Endothelial cell of umbilical vein (primary cell): ENCODE measurements at regions not wholly inside any gene's neighbourhood (a gene's known extent, or its start where the extent isn't known, plus 50 kb on each side); places are given as distances from the start of the nearest gene placed in this dataset.

Experiments
- BruUV-seq: library from RNA; stranded (reverse); fragments of 400-500 nt; replicated peaks from 2 replicates; lab custom pipeline; 2021; lab: Mats Ljungman, UMichigan
- CTCF ChIA-PET: fragments of 300-600, 350-600 bp; sonication (Branson Sonifier 250); formaldehyde crosslinking; loops from one replicate; lab custom pipeline; 2021; ENCODE audit warnings: antibody characterized with exemption, inconsistent platforms; lab: Charles Lee
- POLR2A ChIA-PET: fragments of 300-600, 350-600 bp; sonication (Branson Sonifier 250); formaldehyde crosslinking; loops from one replicate; lab custom pipeline; 2021; ENCODE audit warnings: antibody characterized with exemption, inconsistent platforms; lab: Charles Lee
- DNase-seq: peaks from one replicate; pipeline ENCODE4 v3.0.0-alpha.2; 2011; ENCODE audit warnings: low read depth, low spot score
- FAIRE-seq: peaks from 2 replicates; lab custom pipeline; 2011; peaks lifted over from hg19 to GRCh38; lab: Jason Lieb, UNC
- H2AFZ ChIP-seq: 2 replicates; pipeline ENCODE4 v1.6.0; 2012; ENCODE audit warnings: low read depth, low read length, control low read depth, inconsistent platforms
- H3K27ac ChIP-seq: 2 replicates; pipeline ENCODE4 v1.5.1; 2011; ENCODE audit warnings: low read depth, mild to moderate bottlenecking, control low read depth, low read length, moderate library complexity; ENCODE audit not compliant: insufficient read depth
- H3K27me3 ChIP-seq, 2 experiments: 2 replicates each; pipeline versions ENCODE4 v1.6.0 to v1.6.1; 2011; ENCODE audit warnings: low read length in 2 of 2, mixed read lengths in 1 of 2; ENCODE audit not compliant: control insufficient read depth in 2 of 2, insufficient read depth in 2 of 2
- H3K36me3 ChIP-seq, 2 experiments: 2 replicates in 1 of 2; 3 replicates in 1 of 2; pipeline ENCODE4 v1.5.1; 2011; ENCODE audit warnings: low read length in 2 of 2, mild to moderate bottlenecking in 1 of 2, moderate library complexity in 1 of 2; ENCODE audit not compliant: control insufficient read depth in 2 of 2, insufficient read depth in 2 of 2; ENCODE audit errors: extremely low read depth in 1 of 2
- H3K4me1 ChIP-seq: 3 replicates; pipeline ENCODE4 v1.5.1; 2011; ENCODE audit warnings: mild to moderate bottlenecking, low read length; ENCODE audit not compliant: control insufficient read depth, insufficient read depth; ENCODE audit errors: extremely low read depth
- H3K4me2 ChIP-seq: 2 replicates; pipeline ENCODE4 v1.6.1; 2011; ENCODE audit warnings: low read length, control low read depth, mixed read lengths; ENCODE audit not compliant: insufficient read depth
- H3K4me3 ChIP-seq, 3 experiments: fragments of 200-600 bp in 1 of 3; sonication (generic), shearing (Covaris generic) in 1 of 3; replicated peaks in 1 of 3; 2 replicates each; pipeline ENCODE4 v1.5.1; 2011 to 2016; ENCODE audit warnings: control low read depth in 3 of 3, low read length in 3 of 3, mild to moderate bottlenecking in 2 of 3, inconsistent platforms in 1 of 3, low read depth in 1 of 3, moderate library complexity in 1 of 3; ENCODE audit not compliant: insufficient read depth in 1 of 3
- H3K79me2 ChIP-seq: 2 replicates; pipeline ENCODE4 v1.6.0; 2012; ENCODE audit warnings: low read length, inconsistent platforms; ENCODE audit not compliant: control insufficient read depth, insufficient read depth
- H3K9ac ChIP-seq: replicated peaks from 2 replicates; pipeline ENCODE3; 2011; ENCODE audit warnings: low read length, control low read depth; ENCODE audit not compliant: insufficient read depth; ENCODE audit errors: extremely low read depth
- H3K9me1 ChIP-seq: replicated peaks from 3 replicates; pipeline ENCODE4 v1.6.0; 2011; ENCODE audit warnings: mild to moderate bottlenecking, low read length; ENCODE audit not compliant: control insufficient read depth, insufficient read depth; ENCODE audit errors: extremely low read depth
- H3K9me3 ChIP-seq: replicated peaks from 2 replicates; pipeline ENCODE4 v1.5.1; 2012; ENCODE audit warnings: low read length, inconsistent platforms; ENCODE audit not compliant: control insufficient read depth, insufficient read depth
- H4K20me1 ChIP-seq: replicated peaks from 2 replicates; pipeline ENCODE3; 2011; ENCODE audit warnings: mild to moderate bottlenecking, low read length; ENCODE audit not compliant: control insufficient read depth, insufficient read depth; ENCODE audit errors: extremely low read depth
- EZH2 ChIP-seq: IDR thresholded peaks from 2 replicates; pipeline ENCODE4 v1.6.1; 2012; ENCODE audit warnings: borderline replicate concordance, low read depth, mild to moderate bottlenecking, moderate library complexity, low read length, inconsistent platforms; ENCODE audit not compliant: severe bottlenecking
- FOS ChIP-seq: IDR thresholded peaks from 2 replicates; pipeline ENCODE4 v1.6.1; 2011; ENCODE audit warnings: mild to moderate bottlenecking, low read length, moderate library complexity, borderline replicate concordance; ENCODE audit not compliant: insufficient read depth
- GATA2 ChIP-seq: IDR thresholded peaks from 2 replicates; pipeline ENCODE4 v1.7.0; 2011; ENCODE audit warnings: low read depth, mild to moderate bottlenecking, moderate library complexity, mixed read lengths, low read length; ENCODE audit not compliant: insufficient read length, insufficient read depth
- JUN ChIP-seq: IDR thresholded peaks from 2 replicates; pipeline ENCODE4 v1.6.1; 2011; ENCODE audit warnings: borderline replicate concordance, low read depth; ENCODE audit not compliant: insufficient read length, insufficient read depth
- MAX ChIP-seq: IDR thresholded peaks from 2 replicates; pipeline ENCODE4 v1.6.1; 2011; ENCODE audit not compliant: insufficient read depth, insufficient read length
- MYC ChIP-seq: IDR thresholded peaks from one replicate; pipeline ENCODE4 v1.6.1; 2011; ENCODE audit warnings: mild to moderate bottlenecking, low read depth, low read length
- POLR2A ChIP-seq: IDR thresholded peaks from 2 replicates; pipeline ENCODE4 v1.6.1; 2012; ENCODE audit warnings: low read depth, mild to moderate bottlenecking, control low read depth, low read length
- POLR2AphosphoS5 ChIP-seq: IDR thresholded peaks from 2 replicates; pipeline ENCODE4 v1.6.1; 2012; ENCODE audit warnings: low read depth, mild to moderate bottlenecking, control low read depth, low read length, moderate library complexity; ENCODE audit not compliant: insufficient read depth
- dilution Hi-C: fragments of 300-500 bp; cut with MboI; formaldehyde crosslinking; loops from one replicate; pipeline ENCODE4 v1.15.0; 2019; ENCODE audit warnings: low sequenced_read_pairs; ENCODE audit not compliant: extremely low pct_ligation_motif_present
- intact Hi-C: fragments of 100-400 bp; cut with micrococcal nuclease; formaldehyde crosslinking; loops from one replicate; pipeline ENCODE4 v1.10.0; 2022
- TF ChIP-seq, protein P1 (sequence below), 2 donors: IDR thresholded peaks; 1 replicate in 1 of 2; 2 replicates in 1 of 2; pipeline ENCODE4 v1.5.1; 2011; ENCODE audit warnings: low read length in 2 of 2, mild to moderate bottlenecking in 2 of 2, moderate library complexity in 2 of 2, control low read depth in 1 of 2, inconsistent platforms in 1 of 2, low read depth in 1 of 2; ENCODE audit not compliant: insufficient read depth in 1 of 2; ENCODE audit errors: extremely low read depth in 1 of 2

GRCh38 chr1:172753964-172754363 is 95.1 kb downstream of the FASLG start:
- ChIA-PET CTCF (no interaction called here), POLR2A (no interaction called here)
- intact Hi-C loops = no loop called here
- Histone ChIP-seq H3K9me1 (no peaks in the 10 kb centered on the region), H4K20me1 (no peaks in the 10 kb centered on the region), H3K4me2 (no peak overlapping the region), H3K27ac (no peak overlapping the region), H3K9me3 (no peaks in the 10 kb centered on the region), H3K9ac (no peak overlapping the region), H3K36me3 (no peaks in the 10 kb centered on the region), H3K27me3 (no peaks in the 10 kb centered on the region), H3K4me3 (no peak overlapping the region), H2AFZ (no peak overlapping the region), H3K4me1 (no peaks in the 10 kb centered on the region), H3K79me2 (no peaks in the 10 kb centered on the region)
- FAIRE-seq (no peak), DNase-seq (no peak)
- dilution Hi-C loops = no loop called here
- no peak for TF ChIP-seq POLR2A
- no peak for TF ChIP-seq POLR2AphosphoS5
- no peak for TF ChIP-seq JUN
- TF ChIP-seq, protein P1, sequence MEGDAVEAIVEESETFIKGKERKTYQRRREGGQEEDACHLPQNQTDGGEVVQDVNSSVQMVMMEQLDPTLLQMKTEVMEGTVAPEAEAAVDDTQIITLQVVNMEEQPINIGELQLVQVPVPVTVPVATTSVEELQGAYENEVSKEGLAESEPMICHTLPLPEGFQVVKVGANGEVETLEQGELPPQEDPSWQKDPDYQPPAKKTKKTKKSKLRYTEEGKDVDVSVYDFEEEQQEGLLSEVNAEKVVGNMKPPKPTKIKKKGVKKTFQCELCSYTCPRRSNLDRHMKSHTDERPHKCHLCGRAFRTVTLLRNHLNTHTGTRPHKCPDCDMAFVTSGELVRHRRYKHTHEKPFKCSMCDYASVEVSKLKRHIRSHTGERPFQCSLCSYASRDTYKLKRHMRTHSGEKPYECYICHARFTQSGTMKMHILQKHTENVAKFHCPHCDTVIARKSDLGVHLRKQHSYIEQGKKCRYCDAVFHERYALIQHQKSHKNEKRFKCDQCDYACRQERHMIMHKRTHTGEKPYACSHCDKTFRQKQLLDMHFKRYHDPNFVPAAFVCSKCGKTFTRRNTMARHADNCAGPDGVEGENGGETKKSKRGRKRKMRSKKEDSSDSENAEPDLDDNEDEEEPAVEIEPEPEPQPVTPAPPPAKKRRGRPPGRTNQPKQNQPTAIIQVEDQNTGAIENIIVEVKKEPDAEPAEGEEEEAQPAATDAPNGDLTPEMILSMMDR (IDR thresholded peaks at IDR 0.05; ENCODE audit: extremely low read depth in 1 of 2, insufficient read depth in 1 of 2, low read depth in 1 of 2, low read length in 2 of 2) = no peak
- TF ChIP-seq MYC = no peak
- no peak for TF ChIP-seq GATA2
- no peak for TF ChIP-seq MAX
- no peak for TF ChIP-seq FOS
- no peak for TF ChIP-seq EZH2
- no TSS peak for BruUV-seq
